HL-60 (cell line): ENCODE measurements at regions not wholly inside any gene's neighbourhood (a gene's known extent, or its start where the extent isn't known, plus 50 kb on each side); places are given as distances from the start of the nearest gene placed in this dataset.

ENCODE experiments used
- DNase-seq, 2 experiments: peaks; one replicate each; pipeline ENCODE4 v3.0.0-alpha.2; 2010 to 2020; ENCODE audit warnings: low read depth in 1 of 2, low spot score in 1 of 2
- H3K27ac ChIP-seq: fragments of 250-450 bp; sonication (Bioruptor Pico); replicated peaks from 2 replicates; pipeline ENCODE4 v1.5.1; 2020; ENCODE audit warnings: mild to moderate bottlenecking, moderate library complexity
- H3K27me3 ChIP-seq: fragments of 250-450 bp; sonication (Bioruptor Pico); 2 replicates; pipeline ENCODE4 v1.5.1; 2021; ENCODE audit warnings: mild to moderate bottlenecking, moderate library complexity; ENCODE audit not compliant: insufficient read depth, poor library complexity, severe bottlenecking
- H3K4me3 ChIP-seq: replicated peaks from 2 replicates; pipeline ENCODE4 v1.5.1; 2011; ENCODE audit warnings: mild to moderate bottlenecking, control low read depth, low read length; ENCODE audit not compliant: insufficient read depth
- GABPA ChIP-seq: IDR thresholded peaks from 2 replicates; pipeline ENCODE4 v1.6.1; 2012; ENCODE audit warnings: low read depth
- POLR2AphosphoS5 ChIP-seq: IDR thresholded peaks from 2 replicates; pipeline ENCODE4 v1.6.1; 2012; ENCODE audit warnings: low read depth
- SPI1 ChIP-seq: IDR thresholded peaks from 2 replicates; pipeline ENCODE4 v1.6.1; 2012; ENCODE audit warnings: low read depth, mild to moderate bottlenecking, borderline replicate concordance
- TF ChIP-seq, protein P1 (sequence below): IDR thresholded peaks from 2 replicates; pipeline ENCODE4 v1.6.1; 2012; ENCODE audit warnings: low read depth; ENCODE audit not compliant: insufficient replicate concordance
- TF ChIP-seq, protein P2 (sequence below): IDR thresholded peaks from one replicate; pipeline ENCODE4 v1.5.1; 2011; ENCODE audit warnings: low read length, control low read depth, inconsistent platforms; ENCODE audit not compliant: insufficient read depth

DNA sequence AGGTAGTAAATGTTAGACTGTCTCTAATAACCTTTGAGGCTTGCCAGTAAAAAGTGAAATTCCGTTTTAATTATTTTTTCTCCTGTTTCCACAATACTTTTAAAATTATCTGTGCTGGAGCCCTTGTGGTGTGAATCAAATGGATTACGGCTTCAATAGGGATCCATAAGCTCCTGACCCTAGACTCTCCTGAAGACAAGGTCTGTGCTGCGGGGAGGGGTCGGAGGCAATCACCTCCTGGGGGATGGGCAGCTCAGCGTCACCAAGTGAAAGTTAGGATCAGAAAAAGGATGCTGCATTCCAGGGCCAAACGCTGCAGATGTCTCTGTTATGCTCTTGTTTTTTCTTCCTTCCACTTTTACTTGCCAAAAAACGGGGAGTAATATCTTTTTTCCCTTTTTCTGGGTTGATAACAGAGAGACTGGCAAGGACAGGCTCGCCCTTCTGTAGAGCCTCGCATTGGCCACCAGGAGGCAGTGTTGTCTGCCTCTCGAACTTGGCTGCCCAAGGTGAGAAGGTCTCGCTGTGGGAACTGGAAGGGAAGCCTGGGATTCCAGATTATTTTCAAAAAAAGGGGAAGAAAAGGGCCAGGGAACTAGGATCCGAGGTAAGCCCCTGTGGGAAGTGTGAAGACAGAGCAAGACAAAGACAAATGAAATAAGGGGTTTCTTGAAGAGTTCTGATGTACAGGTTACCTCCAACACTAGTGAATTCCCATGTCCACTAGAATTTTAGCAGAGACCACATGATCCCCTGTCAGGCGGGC is 621.9 kb downstream of the ACTR3B start:
- peak; percentile 21 to 28 for DNase-seq
- TF ChIP-seq, protein P1, sequence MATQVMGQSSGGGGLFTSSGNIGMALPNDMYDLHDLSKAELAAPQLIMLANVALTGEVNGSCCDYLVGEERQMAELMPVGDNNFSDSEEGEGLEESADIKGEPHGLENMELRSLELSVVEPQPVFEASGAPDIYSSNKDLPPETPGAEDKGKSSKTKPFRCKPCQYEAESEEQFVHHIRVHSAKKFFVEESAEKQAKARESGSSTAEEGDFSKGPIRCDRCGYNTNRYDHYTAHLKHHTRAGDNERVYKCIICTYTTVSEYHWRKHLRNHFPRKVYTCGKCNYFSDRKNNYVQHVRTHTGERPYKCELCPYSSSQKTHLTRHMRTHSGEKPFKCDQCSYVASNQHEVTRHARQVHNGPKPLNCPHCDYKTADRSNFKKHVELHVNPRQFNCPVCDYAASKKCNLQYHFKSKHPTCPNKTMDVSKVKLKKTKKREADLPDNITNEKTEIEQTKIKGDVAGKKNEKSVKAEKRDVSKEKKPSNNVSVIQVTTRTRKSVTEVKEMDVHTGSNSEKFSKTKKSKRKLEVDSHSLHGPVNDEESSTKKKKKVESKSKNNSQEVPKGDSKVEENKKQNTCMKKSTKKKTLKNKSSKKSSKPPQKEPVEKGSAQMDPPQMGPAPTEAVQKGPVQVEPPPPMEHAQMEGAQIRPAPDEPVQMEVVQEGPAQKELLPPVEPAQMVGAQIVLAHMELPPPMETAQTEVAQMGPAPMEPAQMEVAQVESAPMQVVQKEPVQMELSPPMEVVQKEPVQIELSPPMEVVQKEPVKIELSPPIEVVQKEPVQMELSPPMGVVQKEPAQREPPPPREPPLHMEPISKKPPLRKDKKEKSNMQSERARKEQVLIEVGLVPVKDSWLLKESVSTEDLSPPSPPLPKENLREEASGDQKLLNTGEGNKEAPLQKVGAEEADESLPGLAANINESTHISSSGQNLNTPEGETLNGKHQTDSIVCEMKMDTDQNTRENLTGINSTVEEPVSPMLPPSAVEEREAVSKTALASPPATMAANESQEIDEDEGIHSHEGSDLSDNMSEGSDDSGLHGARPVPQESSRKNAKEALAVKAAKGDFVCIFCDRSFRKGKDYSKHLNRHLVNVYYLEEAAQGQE: no peak
- no peak for TF ChIP-seq POLR2AphosphoS5
- TF ChIP-seq, protein P2, sequence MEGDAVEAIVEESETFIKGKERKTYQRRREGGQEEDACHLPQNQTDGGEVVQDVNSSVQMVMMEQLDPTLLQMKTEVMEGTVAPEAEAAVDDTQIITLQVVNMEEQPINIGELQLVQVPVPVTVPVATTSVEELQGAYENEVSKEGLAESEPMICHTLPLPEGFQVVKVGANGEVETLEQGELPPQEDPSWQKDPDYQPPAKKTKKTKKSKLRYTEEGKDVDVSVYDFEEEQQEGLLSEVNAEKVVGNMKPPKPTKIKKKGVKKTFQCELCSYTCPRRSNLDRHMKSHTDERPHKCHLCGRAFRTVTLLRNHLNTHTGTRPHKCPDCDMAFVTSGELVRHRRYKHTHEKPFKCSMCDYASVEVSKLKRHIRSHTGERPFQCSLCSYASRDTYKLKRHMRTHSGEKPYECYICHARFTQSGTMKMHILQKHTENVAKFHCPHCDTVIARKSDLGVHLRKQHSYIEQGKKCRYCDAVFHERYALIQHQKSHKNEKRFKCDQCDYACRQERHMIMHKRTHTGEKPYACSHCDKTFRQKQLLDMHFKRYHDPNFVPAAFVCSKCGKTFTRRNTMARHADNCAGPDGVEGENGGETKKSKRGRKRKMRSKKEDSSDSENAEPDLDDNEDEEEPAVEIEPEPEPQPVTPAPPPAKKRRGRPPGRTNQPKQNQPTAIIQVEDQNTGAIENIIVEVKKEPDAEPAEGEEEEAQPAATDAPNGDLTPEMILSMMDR: peak; percentile 74
- no peak for TF ChIP-seq GABPA
- TF ChIP-seq SPI1: no peak
- no peaks in the 10 kb centered on the region for H3K27me3 ChIP-seq
- no peak overlapping the region for H3K27ac ChIP-seq
- no peak overlapping the region for H3K4me3 ChIP-seq

DNA sequence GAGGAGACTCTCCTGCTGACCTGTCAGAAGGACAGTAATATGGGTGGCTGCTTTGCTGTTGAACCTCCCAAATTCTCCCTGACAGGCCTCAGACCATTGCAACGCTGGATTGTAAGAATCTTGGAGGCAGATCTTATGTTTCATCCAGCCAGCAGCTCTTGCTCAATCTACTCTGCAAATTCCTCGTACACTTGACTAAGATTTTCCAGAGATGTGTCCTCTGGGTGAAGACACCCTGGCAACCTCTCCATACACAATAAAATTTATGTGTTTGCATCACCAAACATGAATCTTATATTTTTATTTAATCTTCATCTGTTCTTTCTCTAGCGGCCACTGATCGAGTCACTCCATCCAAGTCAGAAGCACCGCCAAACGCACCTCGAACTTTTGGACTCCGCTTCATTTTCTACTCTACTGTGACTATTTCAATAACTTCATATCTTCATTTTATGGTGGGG is 623.1 kb downstream of the ACTR3B start:
- no peak overlapping the region for H3K4me3 ChIP-seq
- DNase-seq: no peak
- TF ChIP-seq GABPA: no peak
- TF ChIP-seq SPI1: no peak
- TF ChIP-seq, protein P1: no peak
- TF ChIP-seq, protein P2: no peak
- no peak for TF ChIP-seq POLR2AphosphoS5
- no peaks in the 10 kb centered on the region for H3K27me3 ChIP-seq
- H3K27ac ChIP-seq: no peak overlapping the region

DNA sequence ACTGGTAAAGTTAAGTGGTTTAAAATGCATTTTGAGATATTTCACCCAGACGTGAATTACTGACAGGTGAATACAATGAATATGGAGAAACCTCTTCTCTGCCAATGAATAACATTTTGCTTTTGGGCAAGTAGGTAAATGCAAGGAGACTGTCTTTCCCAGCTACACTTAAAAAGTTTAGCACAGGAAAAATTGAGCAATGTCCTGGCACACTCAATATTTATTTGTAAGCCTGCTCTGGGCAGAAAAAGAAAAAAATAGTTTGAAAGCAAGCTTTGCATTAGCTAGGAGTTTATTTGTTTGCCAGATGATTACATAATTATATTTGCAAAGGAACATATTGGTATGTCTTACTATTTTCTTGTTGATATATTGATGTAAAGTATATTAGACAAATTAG is 624.2 kb downstream of the ACTR3B start:
- TF ChIP-seq GABPA (no peak), POLR2AphosphoS5 (no peak), SPI1 (no peak)
- TF ChIP-seq, protein P2: no peak
- TF ChIP-seq, protein P1: no peak
- no peaks in the 10 kb centered on the region for H3K27me3 ChIP-seq
- H3K27ac ChIP-seq: no peak overlapping the region
- no peak for DNase-seq
- no peak overlapping the region for H3K4me3 ChIP-seq
